Erythroblast (primary cell): ENCODE measurements at regions not wholly inside any gene's neighbourhood (a gene's known extent, or its start where the extent isn't known, plus 50 kb on each side); places are given as distances from the start of the nearest gene placed in this dataset.
"Not testable (repeated sequence)": the region's sequence is repeated elsewhere in the genome, so short reads cannot be mapped to it uniquely, and the experiment has no call there.

Experiments
- GATA1 ChIP-seq: IDR thresholded peaks from 2 replicates; pipeline ENCODE4 v1.6.1; 2011; ENCODE audit warnings: low read depth, mild to moderate bottlenecking, control low read depth, low read length, moderate library complexity
- POLR2A ChIP-seq: IDR thresholded peaks from 2 replicates; pipeline ENCODE4 v1.6.1; 2011; ENCODE audit warnings: mild to moderate bottlenecking, low read length

DNA sequence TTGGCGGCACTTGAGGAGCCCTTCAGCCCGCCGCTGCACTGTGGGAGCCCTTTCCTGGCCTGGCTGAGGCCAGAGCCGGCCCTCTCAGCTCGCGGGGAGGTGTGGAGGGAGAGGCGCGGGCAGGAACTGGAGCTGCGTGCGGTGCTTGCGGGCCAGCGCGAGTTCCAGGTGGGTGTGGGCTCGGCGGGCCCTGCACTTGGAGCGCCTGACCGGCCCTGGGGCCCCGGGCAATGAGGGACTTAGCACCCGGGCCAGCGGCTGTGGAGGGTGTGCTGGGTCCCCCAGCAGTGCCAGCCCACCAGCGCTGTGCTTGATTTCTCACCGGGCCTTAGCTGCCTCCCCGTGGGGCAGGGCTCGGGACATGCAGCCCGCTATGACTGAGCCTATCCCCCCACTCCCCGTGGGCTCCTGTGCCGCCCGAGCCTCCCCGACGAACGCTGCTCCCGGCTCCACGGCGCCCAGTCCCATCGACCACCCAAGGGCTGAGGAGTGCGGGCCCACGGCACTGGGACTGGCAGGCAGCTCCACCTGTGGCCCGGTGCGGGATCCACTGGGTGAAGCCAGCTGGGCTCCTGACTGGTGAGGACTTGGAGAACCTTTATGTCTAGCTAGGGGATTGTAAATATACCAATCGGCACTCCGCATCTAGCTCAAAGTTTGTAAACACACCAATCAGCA, 167.6 kb downstream of the SOX4 start:
- not testable (repeated sequence) for TF ChIP-seq POLR2A, GATA1
